ENCODE measurements at regions not wholly inside any gene's neighbourhood (a gene's known extent, or its start where the extent isn't known, plus 50 kb on each side); places are given as distances from the start of the nearest gene placed in this dataset.

DNA sequence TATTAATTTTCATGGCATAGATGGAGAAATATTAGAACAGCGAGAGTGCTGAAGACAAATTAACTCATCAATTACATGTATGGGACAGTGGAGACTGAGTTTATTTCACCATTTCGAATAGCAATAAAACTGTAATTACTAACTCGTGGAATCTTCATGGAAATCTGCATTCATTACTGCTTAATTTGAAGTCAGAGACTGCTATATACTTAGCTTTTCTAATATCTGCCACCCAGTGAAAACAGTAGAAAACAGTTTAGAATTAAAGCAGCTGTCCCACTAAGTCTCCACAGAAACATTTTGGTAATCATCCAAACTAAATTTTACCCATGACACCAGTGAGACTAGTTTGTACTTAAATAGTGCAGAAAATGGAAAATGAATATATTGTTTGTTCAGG, 56.8 kb downstream of the IZUMO3 start:
- intact Hi-C loops (cut with DNase I) = no loop called here
- no peak for DNase-seq

DNA sequence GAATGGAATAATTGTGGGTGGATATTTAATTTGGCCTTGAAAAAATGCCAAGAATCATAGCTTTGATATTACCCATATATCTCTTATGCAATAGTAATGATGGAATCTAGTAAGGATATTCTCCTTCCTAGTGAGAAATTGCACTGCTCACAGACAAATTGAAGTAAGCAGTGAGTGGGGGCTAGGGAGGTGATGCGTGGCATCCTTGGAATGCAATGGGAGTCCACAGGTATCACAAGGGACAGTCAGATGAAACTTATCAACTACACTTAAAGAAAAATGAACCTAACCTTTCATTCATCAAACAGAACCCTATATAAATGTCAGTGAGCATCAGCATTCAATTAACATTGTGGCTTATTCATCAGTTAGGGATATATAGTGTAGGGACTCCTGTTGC, 57.8 kb downstream of the IZUMO3 start:
- intact Hi-C loops (cut with DNase I) = no loop called here
- DNase-seq = no peak

DNA sequence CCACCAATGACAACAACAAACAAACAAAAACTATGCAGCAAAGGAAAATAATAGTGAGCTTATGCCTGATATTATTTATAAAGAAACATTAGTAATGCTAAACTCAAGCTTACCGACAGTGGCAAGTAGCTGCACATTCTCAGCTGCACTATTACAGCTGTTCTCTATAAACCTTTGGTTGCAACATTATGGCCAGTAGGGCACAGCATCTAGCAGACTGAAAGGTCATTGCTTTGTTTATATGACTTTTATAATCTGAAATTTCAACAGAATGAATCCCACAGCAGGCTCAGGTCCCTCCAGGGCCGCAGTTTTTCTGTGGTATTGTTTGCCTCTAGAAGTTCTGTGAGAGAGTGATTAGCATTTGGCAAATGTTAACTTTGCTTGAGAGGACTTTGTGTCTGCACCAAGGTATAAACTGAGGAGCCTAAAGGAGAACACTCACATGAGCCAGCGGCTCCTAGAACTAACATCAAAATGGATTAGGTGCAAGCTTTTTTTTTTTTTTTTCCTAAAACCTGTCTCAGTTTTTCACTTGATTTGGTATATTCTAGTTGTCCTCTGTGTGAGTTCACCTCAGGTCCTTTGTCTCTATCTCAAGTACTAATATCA, 58.3 kb downstream of the IZUMO3 start:
- intact Hi-C loops (cut with DNase I) = no loop called here
- no peak for DNase-seq

DNA sequence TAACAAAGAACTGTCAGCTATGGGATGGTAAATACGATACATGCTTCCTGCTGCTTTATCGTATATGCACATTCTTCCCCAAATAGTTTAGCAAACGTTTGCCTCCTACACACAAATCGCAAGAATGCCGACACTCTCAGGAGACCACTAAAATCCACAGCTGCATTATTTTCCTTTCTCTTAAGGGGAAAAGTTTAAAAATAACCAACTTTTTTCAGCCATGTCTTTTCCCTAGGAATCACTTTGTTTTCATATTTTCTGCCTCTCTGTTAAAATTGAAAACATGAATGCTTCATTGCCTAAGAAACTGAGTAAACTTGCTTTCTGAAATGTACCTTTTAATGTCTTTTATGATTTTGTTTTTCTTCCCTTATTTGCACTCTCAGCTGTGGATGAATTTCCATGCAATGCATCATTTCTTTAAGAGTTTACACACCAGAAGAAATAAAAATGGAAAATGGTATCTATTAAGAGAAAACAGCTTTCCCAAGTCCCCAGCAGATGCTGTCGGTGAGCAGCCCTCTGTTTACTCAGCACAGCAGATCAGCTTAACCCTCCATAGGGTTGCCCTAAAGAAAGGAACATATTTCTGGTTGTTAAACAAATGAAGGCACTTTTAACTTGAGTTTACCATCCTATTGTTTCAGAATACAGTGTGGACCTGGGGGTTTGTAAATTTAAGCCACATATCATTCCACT, 66.2 kb downstream of the IZUMO3 start:
- intact Hi-C loops (cut with DNase I) = no loop called here
- DNase-seq = no peak

DNA sequence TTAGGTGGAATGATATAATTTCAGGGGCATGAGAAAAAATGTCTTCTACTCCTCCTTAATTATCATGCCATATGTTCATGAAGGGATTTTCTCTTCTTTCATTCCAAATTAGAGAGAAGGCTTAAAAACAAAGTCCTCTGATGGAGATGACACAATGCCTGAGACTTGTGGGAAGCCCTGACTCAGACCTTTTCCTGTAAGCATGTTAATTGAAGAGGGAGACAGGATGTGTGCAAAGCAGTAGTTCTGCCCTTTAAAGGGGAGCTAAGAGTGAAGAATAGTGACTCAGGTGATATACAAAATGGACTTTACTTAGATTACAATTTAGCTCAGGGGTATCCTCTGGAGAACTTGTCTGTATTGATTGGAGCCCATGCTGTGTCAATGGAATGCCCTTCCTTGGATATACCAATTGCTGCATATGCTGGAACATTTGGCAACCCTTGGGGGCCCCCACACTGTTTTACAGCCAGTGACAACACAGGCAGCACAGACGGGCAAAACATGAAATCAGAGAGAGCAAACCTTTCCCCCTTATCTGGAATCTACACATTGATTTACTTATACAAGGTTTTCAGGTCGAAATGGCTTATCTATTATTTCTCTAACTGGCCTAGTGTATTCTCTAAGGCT, 81.3 kb downstream of the IZUMO3 start:
- intact Hi-C loops (cut with DNase I) = no loop called here
- DNase-seq = no peak

DNA sequence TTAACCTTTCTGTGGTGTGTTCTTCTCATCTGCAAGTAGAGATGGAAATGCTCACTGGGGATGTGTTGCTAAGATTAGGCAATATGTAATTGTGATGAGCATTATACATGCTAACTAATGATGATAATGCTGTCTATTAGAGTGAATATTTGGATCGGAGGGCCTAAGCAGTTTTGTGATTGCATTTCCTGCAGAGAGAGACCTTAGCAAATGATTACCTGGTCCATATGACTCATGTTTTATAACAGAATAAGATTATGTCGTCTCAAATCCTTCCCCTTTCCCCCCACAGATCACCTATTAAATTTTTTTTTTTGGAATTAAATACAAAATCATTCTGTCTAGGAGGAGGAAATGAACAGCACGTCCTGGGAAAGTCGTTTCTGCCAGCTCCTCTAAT, 82.7 kb downstream of the IZUMO3 start:
- no peak for DNase-seq
- intact Hi-C loops (cut with DNase I) = no loop called here

DNA sequence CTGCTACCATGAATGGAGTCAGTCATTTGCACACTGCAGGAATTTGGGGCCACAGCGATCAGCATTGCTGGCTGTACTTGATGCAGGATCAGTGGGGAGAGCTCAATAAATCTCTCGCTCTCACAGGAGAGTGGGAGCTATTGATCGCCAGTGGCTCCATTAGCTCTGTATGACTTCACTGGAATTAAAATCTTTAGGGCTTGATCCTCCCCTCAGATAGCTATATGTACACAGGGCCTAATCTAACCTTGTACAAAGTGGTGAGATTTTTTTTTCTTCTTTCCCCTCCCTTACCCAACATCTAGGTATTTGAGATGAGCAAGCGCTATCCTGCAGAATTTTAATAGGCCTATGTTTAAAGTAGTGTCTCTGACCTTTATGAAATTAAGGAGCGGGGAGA, 84.9 kb downstream of the IZUMO3 start:
- DNase-seq = no peak
- intact Hi-C loops (cut with DNase I) = no loop called here

DNA sequence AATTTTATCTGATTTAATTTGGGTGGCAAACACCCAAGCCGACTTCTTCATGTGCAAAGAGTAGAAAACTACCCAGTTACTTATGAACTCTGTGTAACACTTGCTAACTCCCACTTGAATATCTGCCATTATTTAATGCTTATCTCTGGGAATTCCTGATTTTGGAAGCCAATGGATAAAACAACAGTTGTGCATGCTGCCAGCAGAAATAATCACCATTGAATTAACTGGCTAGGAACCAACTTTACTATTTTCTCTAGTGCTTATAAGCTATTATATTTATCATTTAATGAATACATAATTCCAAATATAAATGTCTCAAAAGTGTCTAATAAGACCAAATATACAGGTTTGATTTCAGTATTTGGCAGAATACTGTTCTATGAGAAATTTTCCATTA, 85.7 kb downstream of the IZUMO3 start:
- intact Hi-C loops (cut with DNase I) = no loop called here
- no peak for DNase-seq

DNA sequence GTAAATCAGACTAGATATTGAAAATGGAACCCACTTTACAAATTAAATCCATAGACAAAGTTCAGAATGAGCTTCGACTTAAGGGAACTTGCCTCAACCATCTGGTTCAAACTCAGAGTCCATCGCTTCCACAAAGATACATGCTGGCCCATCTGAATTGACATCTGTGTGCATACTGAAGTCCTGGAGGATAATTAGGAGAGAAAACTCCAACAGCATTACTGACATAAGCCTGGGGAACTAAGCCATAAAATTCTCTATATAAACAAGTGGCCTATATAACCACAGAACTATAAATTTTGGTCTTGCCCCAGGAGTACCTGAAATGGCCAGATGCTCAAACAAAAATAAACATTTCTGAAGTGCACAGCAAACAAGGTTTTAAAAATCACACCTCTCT, 94.4 kb downstream of the IZUMO3 start:
- intact Hi-C loops (cut with DNase I) = no loop called here
- no peak for DNase-seq

DNA sequence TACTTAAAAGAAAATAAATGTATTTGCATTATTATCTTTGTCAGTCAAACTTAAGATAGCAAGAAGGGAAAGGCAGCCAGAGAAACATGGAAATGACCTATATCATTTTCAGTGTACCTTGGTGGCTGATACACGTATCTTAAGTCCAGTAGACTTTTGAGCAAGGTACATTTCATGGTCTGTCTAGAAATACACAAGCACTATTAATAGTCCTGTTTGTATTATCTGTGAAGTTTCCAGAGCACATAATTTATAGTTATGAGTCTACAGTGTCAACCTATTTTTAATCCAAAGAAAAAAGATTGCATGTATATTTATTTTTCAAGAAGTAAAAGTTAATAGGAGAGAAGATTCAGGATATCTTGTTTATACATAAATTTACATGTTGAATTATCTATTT, 95.7 kb downstream of the IZUMO3 start:
- DNase-seq = no peak
- intact Hi-C loops (cut with DNase I) = no loop called here

DNA sequence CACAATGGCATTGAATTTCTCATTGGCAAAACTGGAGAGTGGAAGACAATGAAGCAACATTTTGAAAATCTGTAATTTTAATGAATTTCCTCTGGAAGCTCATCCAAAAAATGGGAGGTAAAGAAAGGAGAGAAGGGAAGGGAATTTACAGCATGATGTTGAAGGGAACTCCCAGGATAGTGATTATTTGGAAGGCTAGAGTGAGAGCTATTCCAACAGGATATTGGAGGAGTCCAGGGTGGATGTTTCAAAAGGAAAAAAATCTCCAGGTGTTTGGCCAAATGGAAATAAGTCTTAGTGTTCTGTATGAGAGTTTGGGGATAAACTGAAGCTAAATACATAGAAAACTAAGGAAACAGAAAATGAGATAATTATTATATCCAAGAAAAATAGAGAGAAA, 106.2 kb downstream of the IZUMO3 start:
- intact Hi-C loops (cut with DNase I) = no loop called here
- DNase-seq = no peak

DNA sequence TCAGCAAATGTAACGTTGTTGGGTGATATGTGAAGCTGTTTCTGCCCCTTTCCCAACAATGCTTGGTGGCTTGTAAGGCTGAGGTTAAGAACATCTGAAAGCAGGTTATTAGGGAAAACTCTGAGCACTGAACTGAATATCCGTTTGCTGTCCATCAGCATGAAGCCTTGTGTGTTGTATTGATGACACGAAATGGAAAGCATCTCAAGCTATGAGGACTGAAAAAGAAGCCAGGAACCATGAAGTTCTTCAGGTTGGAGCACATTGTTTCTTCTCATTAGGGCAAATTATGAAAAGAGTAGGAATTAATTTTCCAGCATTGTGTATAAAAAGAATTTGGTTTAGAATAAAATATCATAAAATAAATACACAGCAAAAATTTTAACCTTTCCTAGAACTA, 106.8 kb downstream of the IZUMO3 start:
- DNase-seq = no peak
- intact Hi-C loops (cut with DNase I) = no loop called here

DNA sequence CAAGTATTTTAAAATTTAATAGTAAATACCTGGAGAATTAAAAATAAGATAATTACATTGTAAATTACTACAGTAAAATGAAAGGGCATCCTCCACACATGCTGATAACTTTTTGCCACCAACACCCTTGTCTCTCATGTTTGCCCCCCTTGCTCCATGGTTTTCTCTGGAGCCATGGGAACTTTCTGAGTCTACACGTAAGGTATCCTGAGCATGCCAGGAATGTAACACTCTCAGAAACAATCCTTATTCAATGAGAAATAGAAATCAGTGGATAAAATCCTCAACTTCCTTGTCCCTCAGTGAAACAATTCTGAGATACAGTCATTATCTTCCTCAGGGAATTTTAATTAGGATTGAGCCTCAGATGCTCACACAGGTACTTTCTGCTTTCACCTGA, 108.9 kb downstream of the IZUMO3 start:
- DNase-seq = no peak
- intact Hi-C loops (cut with DNase I) = no loop called here

DNA sequence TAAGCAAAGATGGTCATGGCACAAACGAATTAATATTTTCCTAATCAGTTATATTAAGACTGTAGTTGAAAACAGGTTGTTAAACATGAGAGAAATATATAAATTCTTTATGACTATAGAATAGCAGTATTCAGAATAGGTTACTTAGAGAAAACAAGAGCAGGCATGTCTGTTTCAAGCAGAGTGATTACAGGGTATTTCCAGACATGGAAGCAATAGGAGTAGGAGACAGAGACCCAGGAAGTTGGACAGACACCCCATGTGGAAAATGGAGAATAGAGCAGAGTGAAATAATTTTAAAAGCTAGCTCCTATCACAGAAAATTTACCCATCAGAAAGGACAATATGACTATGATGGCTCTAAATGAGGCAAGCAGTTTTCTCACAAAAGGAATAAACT, 111.5 kb downstream of the IZUMO3 start:
- intact Hi-C loops (cut with DNase I) = no loop called here
- DNase-seq = no peak

DNA sequence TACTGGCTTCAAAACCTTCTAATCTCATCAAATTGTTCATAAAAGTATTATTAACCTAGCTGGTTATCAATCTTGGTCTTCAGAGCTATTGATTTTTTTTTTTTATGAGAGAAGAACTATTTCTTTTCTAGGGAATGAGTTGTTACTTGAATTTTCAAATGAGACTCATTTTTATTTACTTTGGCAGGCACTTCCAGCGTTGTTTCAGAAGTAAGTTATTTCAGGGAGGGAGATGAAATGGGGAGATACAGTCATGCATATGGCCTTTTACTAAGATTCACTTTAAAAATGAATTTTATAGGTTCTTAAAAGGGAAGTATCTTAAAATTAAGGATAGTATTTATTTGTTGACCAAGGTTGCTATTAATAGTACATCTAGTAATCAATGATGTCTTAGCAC, 129.6 kb downstream of the IZUMO3 start:
- intact Hi-C loops (cut with DNase I) = no loop called here
- no peak for DNase-seq

DNA sequence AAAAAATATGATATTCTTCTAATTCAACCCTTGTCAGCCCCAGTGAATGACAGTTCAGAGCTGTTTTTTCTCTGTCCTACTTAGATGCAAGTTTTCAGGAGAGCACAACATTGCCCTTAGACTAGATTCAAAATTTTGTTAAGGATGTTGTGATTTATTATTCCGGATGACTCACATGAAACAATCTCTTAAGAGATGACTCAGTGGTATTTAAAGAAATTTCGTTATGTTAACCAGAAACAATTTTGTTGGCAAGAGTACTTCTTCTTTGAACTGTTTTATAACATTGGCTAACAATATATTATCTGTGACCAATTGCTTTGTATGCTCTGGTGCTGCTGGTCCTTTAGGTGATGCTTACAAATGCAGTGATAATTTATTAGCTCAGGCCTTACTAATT, 132.0 kb downstream of the IZUMO3 start:
- intact Hi-C loops (cut with DNase I) = no loop called here
- no peak for DNase-seq

DNA sequence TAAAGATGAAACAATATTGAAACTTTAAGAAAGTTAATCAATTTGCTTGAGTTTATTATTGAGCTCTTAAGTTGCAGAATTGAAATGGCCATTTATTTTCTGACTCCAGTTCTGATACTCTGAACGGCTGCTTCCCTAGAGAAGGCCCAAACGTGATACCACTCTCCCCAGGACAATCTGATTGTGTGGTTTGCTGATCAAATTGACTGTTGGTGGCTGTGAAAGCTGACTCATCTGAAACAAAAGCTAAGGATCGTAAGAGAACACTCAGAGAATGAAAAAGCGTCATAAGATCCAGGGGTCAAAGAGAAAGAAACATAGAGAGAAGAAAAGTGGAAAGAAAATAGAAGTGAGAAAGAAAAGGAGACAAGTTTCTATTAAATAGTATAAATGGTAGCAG, 147.2 kb downstream of the IZUMO3 start:
- intact Hi-C loops (cut with DNase I) = no loop called here
- DNase-seq = no peak

DNA sequence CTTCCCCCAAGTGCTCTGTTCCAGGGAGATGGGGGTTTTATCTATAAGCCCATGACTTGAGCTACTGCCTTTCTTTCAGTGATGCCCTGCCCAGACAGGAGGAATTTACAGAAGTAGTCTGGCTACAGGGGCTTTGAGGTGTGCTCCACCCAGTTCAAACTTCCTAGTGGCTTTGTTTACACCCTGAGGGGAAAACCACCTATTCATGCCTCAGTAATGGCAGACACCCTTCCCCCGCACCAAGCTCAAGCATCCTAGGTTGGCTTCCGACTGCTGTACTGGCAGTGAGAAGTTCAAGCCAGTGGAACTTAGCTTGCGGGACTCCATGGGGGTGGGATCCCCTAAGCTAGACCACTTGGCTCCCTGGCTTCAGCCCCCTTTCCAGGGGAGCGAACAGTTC, 154.6 kb downstream of the IZUMO3 start:
- intact Hi-C loops (cut with DNase I) = no loop called here
- DNase-seq = no peak

DNA sequence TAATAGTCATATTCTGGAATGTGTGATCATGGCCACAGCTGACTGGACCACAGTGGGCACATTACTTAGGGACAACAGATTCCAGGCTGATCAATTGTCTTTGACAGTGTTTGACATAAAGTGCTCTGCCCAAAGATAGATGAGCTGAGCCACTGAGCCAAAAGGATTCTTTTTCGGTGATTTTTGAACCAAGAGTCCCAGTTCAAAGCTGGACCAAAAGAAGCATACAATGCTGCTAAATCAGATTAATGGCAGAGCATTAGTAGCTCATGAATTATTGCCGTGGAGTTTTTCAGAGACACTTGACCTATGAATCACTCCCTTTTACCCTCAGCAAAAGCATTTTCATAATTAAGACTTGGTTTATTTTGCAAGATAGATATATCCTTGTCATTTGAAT, 160.6 kb downstream of the IZUMO3 start:
- DNase-seq = no peak
- intact Hi-C loops (cut with DNase I) = no loop called here

DNA sequence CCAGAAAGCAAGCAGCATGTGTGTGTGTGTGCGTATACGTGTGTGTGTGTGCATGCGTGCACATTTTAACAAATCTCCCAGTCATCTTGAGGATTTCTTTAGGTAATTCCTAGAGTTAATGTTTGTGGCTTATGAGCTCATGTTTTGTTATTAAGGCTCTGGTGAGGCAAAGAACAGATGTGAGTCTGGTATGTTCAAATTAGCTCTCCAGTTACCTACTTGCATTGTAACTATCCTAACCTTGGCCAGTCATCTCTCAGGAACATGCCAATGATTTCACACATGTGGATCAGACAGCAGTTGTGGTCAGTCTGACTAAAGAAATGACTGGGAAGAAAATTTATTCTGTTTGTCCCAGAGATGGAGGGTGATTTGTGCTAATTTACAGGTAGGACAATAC, 163.1 kb downstream of the IZUMO3 start:
- intact Hi-C loops (cut with DNase I) = no loop called here
- no peak for DNase-seq

DNA sequence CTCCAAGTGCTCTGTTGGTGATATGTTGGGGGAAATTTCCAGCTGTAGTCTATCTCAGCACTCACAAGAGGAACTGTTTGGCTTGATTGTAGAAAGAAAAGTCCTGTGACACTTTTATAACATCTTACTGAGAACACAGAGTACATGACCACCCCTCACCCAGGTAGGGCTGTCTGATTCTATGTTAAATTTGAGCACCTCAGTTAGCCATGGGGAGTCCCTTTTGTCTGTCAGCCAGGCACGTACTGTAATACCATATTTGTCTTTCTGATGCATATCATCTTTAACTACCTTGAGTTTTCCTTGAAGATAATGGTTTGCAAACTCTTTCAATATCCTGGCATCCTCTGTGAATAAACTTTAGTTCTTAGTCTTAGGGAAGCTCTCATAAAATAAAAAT, 164.5 kb downstream of the IZUMO3 start:
- intact Hi-C loops (cut with DNase I) = no loop called here
- DNase-seq = no peak

Measured in head of caudate nucleus (tissue), 42 donors.